Neural crest cell (in vitro differentiated cells): ENCODE measurements at regions not wholly inside any gene's neighbourhood (a gene's known extent, or its start where the extent isn't known, plus 50 kb on each side); places are given as distances from the start of the nearest gene placed in this dataset.

Experiments
- DNase-seq: peaks from one replicate; pipeline ENCODE4 v3.0.0; 2021; ENCODE audit warnings: low read depth, mixed read lengths, low spot score
- H3K27ac Mint-ChIP-seq: one replicate; pipeline ENCODE4 v1.8.0; 2021; ENCODE audit warnings: mild to moderate bottlenecking, mixed read lengths; ENCODE audit not compliant: unreplicated experiment
- H3K27me3 Mint-ChIP-seq: 2 replicates; pipeline ENCODE4 v1.8.0; 2021; ENCODE audit warnings: low read depth, mild to moderate bottlenecking, mixed read lengths
- H3K36me3 Mint-ChIP-seq: 2 replicates; pipeline ENCODE4 v1.8.0; 2021; ENCODE audit warnings: low read depth, mild to moderate bottlenecking, mixed read lengths
- H3K4me1 Mint-ChIP-seq: 2 replicates; pipeline ENCODE4 v1.8.0; 2021; ENCODE audit warnings: mixed read lengths
- H3K4me3 Mint-ChIP-seq: one replicate; pipeline ENCODE4 v1.8.0; 2021; ENCODE audit warnings: mild to moderate bottlenecking, mixed read lengths
- H3K9me3 Mint-ChIP-seq: 2 replicates; pipeline ENCODE4 v1.8.0; 2021; ENCODE audit warnings: mixed read lengths
- CTCF ChIP-seq: fragments of 200-600 bp; sonication (generic); conservative IDR thresholded peaks from 2 replicates; pipeline ENCODE4 v1.5.0; 2021; ENCODE audit warnings: antibody characterized with exemption, mild to moderate bottlenecking

- H3K4me1 Mint-ChIP-seq, result peaks cover 24% of the 10 kb centered on the region
- H3K36me3 Mint-ChIP-seq, result no peaks in the 10 kb centered on the region
- no peak for DNase-seq
- TF ChIP-seq CTCF, result no peak
- peaks cover 6% of the 10 kb centered on the region for H3K9me3 Mint-ChIP-seq
- no peaks in the 10 kb centered on the region for H3K27me3 Mint-ChIP-seq
- H3K27ac Mint-ChIP-seq, result no peak overlapping the region
- H3K4me3 Mint-ChIP-seq, result no peak overlapping the region
Measured at GRCh38 chr2:48072583-48072982, 166.3 kb upstream of the FBXO11 start.

- Mint-ChIP-seq H3K4me1 (peaks cover 13% of the 10 kb centered on the region), H3K27ac (no peak overlapping the region), H3K27me3 (no peaks in the 10 kb centered on the region), H3K9me3 (peaks cover 3% of the 10 kb centered on the region), H3K4me3 (no peak overlapping the region), H3K36me3 (no peaks in the 10 kb centered on the region)
- DNase-seq, result no peak
- no peak for TF ChIP-seq CTCF
Measured at GRCh38 chr2:48075631-48076030, 169.3 kb upstream of the FBXO11 start.

GRCh38 chr2:48080534-48081316 lies 174.4 kb upstream of the FBXO11 start:
- no peaks in the 10 kb centered on the region for H3K36me3 Mint-ChIP-seq
- peaks cover 4% of the 10 kb centered on the region for H3K9me3 Mint-ChIP-seq
- no peaks in the 10 kb centered on the region for H3K4me1 Mint-ChIP-seq
- H3K4me3 Mint-ChIP-seq, result no peak overlapping the region
- no peak for TF ChIP-seq CTCF
- H3K27ac Mint-ChIP-seq, result no peak overlapping the region
- DNase-seq, result no peak
- H3K27me3 Mint-ChIP-seq, result no peaks in the 10 kb centered on the region

GRCh38 chr2:48081317-48081628 lies 175.0 kb upstream of the FBXO11 start:
- Mint-ChIP-seq H3K27ac (no peak overlapping the region), H3K9me3 (peaks cover 5% of the 10 kb centered on the region), H3K4me3 (no peak overlapping the region), H3K4me1 (no peaks in the 10 kb centered on the region), H3K36me3 (no peaks in the 10 kb centered on the region), H3K27me3 (no peaks in the 10 kb centered on the region)
- TF ChIP-seq CTCF, result no peak
- DNase-seq, result no peak

- Mint-ChIP-seq H3K36me3 (no peaks in the 10 kb centered on the region), H3K4me1 (no peaks in the 10 kb centered on the region), H3K27me3 (no peaks in the 10 kb centered on the region), H3K27ac (no peak overlapping the region), H3K9me3 (peaks cover 5% of the 10 kb centered on the region), H3K4me3 (no peak overlapping the region)
- no peak for DNase-seq
- TF ChIP-seq CTCF, result no peak
Measured at GRCh38 chr2:48085888-48086287, 179.6 kb upstream of the FBXO11 start.
